IMR-90 (cell line): ENCODE measurements at regions not wholly inside any gene's neighbourhood (a gene's known extent, or its start where the extent isn't known, plus 50 kb on each side); places are given as distances from the start of the nearest gene placed in this dataset.

Experiments used
- ATAC-seq: fragments of 200-7000 bp; cut with Tn5 transposase; 2 replicates; pipeline ENCODE4 v1.9.1; 2020; ENCODE audit warnings: low read depth, mild to moderate bottlenecking, moderate library complexity
- BruUV-seq: library from RNA; stranded (reverse); fragments of 400-500 nt; replicated peaks from 2 replicates; lab custom pipeline; 2021; lab: Mats Ljungman, UMichigan
- CTCF ChIA-PET: fragments of 300-600 bp; formaldehyde crosslinking; extraction: SDS; loops from one replicate; lab custom pipeline; 2021; ENCODE audit warnings: antibody characterized with exemption; lab: Yijun Ruan, JAX
- POLR2A ChIA-PET: fragments of 300-600 bp; sonication (Branson Sonifier 250); formaldehyde crosslinking; loops from one replicate; lab custom pipeline; 2022; ENCODE audit warnings: antibody characterized with exemption; ENCODE audit not compliant: unreplicated experiment; lab: Charles Lee
- DNase-seq: peaks from one replicate; pipeline ENCODE4 v3.0.0; 2013
- H2AFZ ChIP-seq: replicated peaks from 2 replicates; pipeline ENCODE3; 2013; ENCODE audit warnings: low read length, mild to moderate bottlenecking; ENCODE audit not compliant: poor library complexity
- H2AK5ac ChIP-seq: 2 replicates; pipeline ENCODE4 v1.6.1; 2013; ENCODE audit warnings: low read depth, low read length, inconsistent platforms
- H2AK9ac ChIP-seq: replicated peaks from 2 replicates; pipeline ENCODE3; 2013; ENCODE audit warnings: mild to moderate bottlenecking, low read depth, low read length, moderate library complexity; ENCODE audit not compliant: poor library complexity
- H2BK120ac ChIP-seq: 2 replicates; pipeline ENCODE4 v1.6.1; 2013; ENCODE audit warnings: low read depth, low read length, inconsistent platforms
- H2BK15ac ChIP-seq: 3 replicates; pipeline ENCODE4 v1.6.1; 2013; ENCODE audit warnings: low read depth, low read length, inconsistent platforms
- H2BK20ac ChIP-seq: 2 replicates; pipeline ENCODE4 v1.6.1; 2013; ENCODE audit warnings: low read depth, mild to moderate bottlenecking, inconsistent platforms, low read length, moderate library complexity
- H2BK5ac ChIP-seq: 2 replicates; pipeline ENCODE4 v1.6.1; 2013; ENCODE audit warnings: mild to moderate bottlenecking, low read depth, low read length, inconsistent platforms; ENCODE audit not compliant: poor library complexity, severe bottlenecking
- H3K14ac ChIP-seq: replicated peaks from 2 replicates; pipeline ENCODE4 v1.6.1; 2013; ENCODE audit warnings: low read depth, low read length, inconsistent platforms
- H3K18ac ChIP-seq: 2 replicates; pipeline ENCODE4 v1.6.1; 2013; ENCODE audit warnings: low read depth, low read length, control low read depth
- H3K23ac ChIP-seq: 2 replicates; pipeline ENCODE4 v1.6.1; 2013; ENCODE audit warnings: low read depth, low read length, inconsistent platforms
- H3K27ac ChIP-seq: 2 replicates; pipeline ENCODE4 v1.5.1; 2013; ENCODE audit warnings: mild to moderate bottlenecking, control low read depth, low read length; ENCODE audit not compliant: insufficient read depth
- H3K27me3 ChIP-seq: 2 replicates; pipeline ENCODE4 v1.6.1; 2013; ENCODE audit warnings: low read length; ENCODE audit not compliant: control insufficient read depth, insufficient read depth
- H3K36me3 ChIP-seq: 2 replicates; pipeline ENCODE4 v1.6.1; 2013; ENCODE audit warnings: low read length, mixed read lengths; ENCODE audit not compliant: control insufficient read depth, insufficient read depth
- H3K4ac ChIP-seq: 2 replicates; pipeline ENCODE4 v1.6.1; 2013; ENCODE audit warnings: low read depth, low read length, inconsistent platforms
- H3K4me1 ChIP-seq: 2 replicates; pipeline ENCODE4 v1.6.1; 2013; ENCODE audit warnings: low read length, mixed read lengths; ENCODE audit not compliant: control insufficient read depth, insufficient read depth
- H3K4me2 ChIP-seq: 2 replicates; pipeline ENCODE4 v1.6.1; 2013; ENCODE audit warnings: low read depth, mild to moderate bottlenecking, control low read depth, low read length, moderate library complexity
- H3K4me3 ChIP-seq: 2 replicates; pipeline ENCODE4 v1.5.1; 2013; ENCODE audit warnings: low read depth, mild to moderate bottlenecking, control low read depth, low read length, moderate library complexity; ENCODE audit not compliant: insufficient read depth
- H3K56ac ChIP-seq: 2 replicates; pipeline ENCODE4 v1.6.1; 2013; ENCODE audit warnings: low read length, inconsistent platforms; ENCODE audit not compliant: insufficient read depth; ENCODE audit errors: extremely low read depth
- H3K79me1 ChIP-seq, 2 experiments: 2 replicates each; pipeline ENCODE4 v1.6.1; 2013; ENCODE audit warnings: low read length in 2 of 2, inconsistent platforms in 1 of 2, low read depth in 1 of 2
- H3K9ac ChIP-seq: 2 replicates; pipeline ENCODE4 v1.6.1; 2013; ENCODE audit warnings: low read depth, low read length, control low read depth
- H3K9me1 ChIP-seq: 2 replicates; pipeline ENCODE4 v1.6.1; 2013; ENCODE audit warnings: low read length, inconsistent platforms; ENCODE audit not compliant: insufficient read depth
- H3K9me3 ChIP-seq: 2 replicates; pipeline ENCODE4 v1.6.1; 2013; ENCODE audit warnings: low read length; ENCODE audit not compliant: control insufficient read depth, insufficient read depth
- H4K20me1 ChIP-seq: 2 replicates; pipeline ENCODE4 v1.6.1; 2013; ENCODE audit warnings: low read length, inconsistent platforms; ENCODE audit not compliant: insufficient read depth
- H4K5ac ChIP-seq: 2 replicates; pipeline ENCODE4 v1.6.1; 2013; ENCODE audit warnings: mild to moderate bottlenecking, low read depth, low read length, control low read depth
- H4K8ac ChIP-seq, 2 experiments: 2 replicates each; pipeline ENCODE4 v1.6.1; 2013; ENCODE audit warnings: low read depth in 2 of 2, low read length in 2 of 2, control low read depth in 1 of 2, inconsistent platforms in 1 of 2
- H4K91ac ChIP-seq: 2 replicates; pipeline ENCODE4 v1.6.1; 2013; ENCODE audit warnings: low read depth, low read length, inconsistent platforms; ENCODE audit not compliant: insufficient read depth
- BHLHE40 ChIP-seq: fragments of 150-350 bp; IDR thresholded peaks from 2 replicates; pipeline ENCODE4 v1.6.1; 2016; ENCODE audit warnings: mild to moderate bottlenecking, low read depth, low read length
- CEBPB ChIP-seq: IDR thresholded peaks from 2 replicates; pipeline ENCODE4 v1.6.1; 2012; ENCODE audit warnings: low read depth, low read length, improper control_type of control experiment
- CHD1 ChIP-seq: IDR thresholded peaks from 2 replicates; pipeline ENCODE4 v1.6.1; 2012; ENCODE audit warnings: low read depth, low read length, improper control_type of control experiment
- MAFK ChIP-seq: IDR thresholded peaks from 2 replicates; pipeline ENCODE4 v1.6.1; 2012; ENCODE audit warnings: low read depth, low read length, improper control_type of control experiment
- MAZ ChIP-seq: IDR thresholded peaks from 2 replicates; pipeline ENCODE4 v1.6.1; 2012; ENCODE audit warnings: low read depth, mild to moderate bottlenecking, low read length, improper control_type of control experiment, moderate library complexity, borderline replicate concordance
- MXI1 ChIP-seq: IDR thresholded peaks from 2 replicates; pipeline ENCODE4 v1.6.1; 2012; ENCODE audit warnings: low read depth, mild to moderate bottlenecking, low read length, moderate library complexity, borderline replicate concordance
- NFE2L2 ChIP-seq: fragments of 150-350 bp; IDR thresholded peaks from 2 replicates; pipeline ENCODE4 v1.6.1; 2016; ENCODE audit warnings: low read depth, mild to moderate bottlenecking, low read length
- POLR2A ChIP-seq: IDR thresholded peaks from 2 replicates; pipeline ENCODE4 v1.6.1; 2012; ENCODE audit warnings: mild to moderate bottlenecking, low read depth, low read length
- RAD21 ChIP-seq: IDR thresholded peaks from 2 replicates; pipeline ENCODE4 v1.6.1; 2012; ENCODE audit warnings: low read length, improper control_type of control experiment
- RCOR1 ChIP-seq: IDR thresholded peaks from 2 replicates; pipeline ENCODE4 v1.6.1; 2012; ENCODE audit warnings: mild to moderate bottlenecking, low read length, improper control_type of control experiment; ENCODE audit not compliant: insufficient replicate concordance
- SMC3 ChIP-seq: fragments of 150-350 bp; IDR thresholded peaks from 2 replicates; pipeline ENCODE4 v1.6.1; 2016; ENCODE audit warnings: low read depth, mild to moderate bottlenecking, antibody characterized with exemption, low read length, moderate library complexity
- WGBS, 2 experiments: methylation state at CpG; one replicate each; pipeline versions ENCODE4 v1.1.5 to v1.1.7; 2013; ENCODE audit warnings: missing lambda C conversion rate in 2 of 2; ENCODE audit not compliant: insufficient read length in 1 of 2; ENCODE audit errors: extremely low coverage in 2 of 2; 5-methylcytosine and 5-hydroxymethylcytosine counted together
- dilution Hi-C: fragments of 300-500 bp; cut with HindIII; formaldehyde crosslinking; loops from one replicate; pipeline ENCODE4 v1.14.3; 2018; ENCODE audit warnings: low sequenced_read_pairs; ENCODE audit not compliant: unreplicated experiment
- in situ Hi-C: fragments of 300-500 bp; cut with MboI; formaldehyde crosslinking; loops from 3 replicates; pipeline ENCODE4 v1.14.3; 2019; ENCODE audit warnings: low sequenced_read_pairs, inconsistent platforms, mixed read lengths
- intact Hi-C: fragments of 100-400 bp; cut with micrococcal nuclease; formaldehyde crosslinking; loops from 2 replicates; pipeline ENCODE4 v1.10.0; 2022
- TF ChIP-seq, protein P1 (sequence below): fragments of 150-350 bp; IDR thresholded peaks from 2 replicates; pipeline ENCODE4 v1.6.1; 2017; ENCODE audit warnings: mild to moderate bottlenecking, antibody characterized with exemption, low read length, low read depth
- TF ChIP-seq, protein P2 (sequence below): conservative IDR thresholded peaks from 2 replicates; pipeline ENCODE4 v1.5.1; 2012; ENCODE audit warnings: mild to moderate bottlenecking, low read depth, low read length, improper control_type of control experiment

DNA sequence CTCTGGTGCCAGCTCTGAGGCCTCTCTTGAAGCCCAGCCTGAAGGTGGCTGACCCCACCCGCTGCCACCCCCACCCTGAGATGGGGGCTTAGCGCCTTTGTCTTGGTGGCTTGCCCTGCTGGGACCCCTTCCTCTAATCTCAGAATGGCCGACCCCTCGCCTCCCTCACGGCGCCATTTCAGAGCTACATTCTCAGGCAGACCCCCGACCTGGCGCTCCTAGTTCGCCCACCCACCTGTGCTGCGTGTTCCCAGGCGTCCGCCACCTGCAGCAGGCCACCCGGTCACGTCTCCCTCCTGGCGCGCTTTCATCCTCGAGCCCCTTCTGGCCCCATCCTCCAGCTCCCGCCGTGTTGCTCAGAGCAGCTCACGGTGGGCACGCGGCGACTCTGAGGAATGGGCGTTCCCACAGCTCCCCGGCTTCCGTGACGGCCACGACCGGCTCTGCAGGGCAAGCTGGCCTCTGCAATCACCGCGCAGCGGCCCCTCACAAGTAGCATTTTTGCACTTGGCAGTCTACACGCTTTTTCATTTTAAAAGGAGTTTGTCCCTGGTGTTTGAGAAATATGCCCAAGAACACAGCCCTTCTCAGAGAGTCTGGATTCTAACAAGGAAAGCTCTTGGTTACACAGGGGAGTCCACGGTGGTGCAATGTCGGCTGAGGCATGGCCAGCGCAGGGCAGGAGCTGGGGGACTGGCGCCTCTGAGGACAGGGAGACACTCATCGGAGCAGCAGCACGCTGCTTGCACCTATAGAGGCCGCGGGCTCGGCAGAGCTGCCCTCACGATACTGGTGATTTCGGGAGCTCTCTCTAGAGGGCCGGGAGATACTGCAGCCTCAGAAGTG lies 105.7 kb upstream of the C14orf180 start:
- H4K91ac ChIP-seq: no peak overlapping the region
- no peak overlapping the region for H3K4ac ChIP-seq
- TF ChIP-seq SMC3 (no peak), NFE2L2 (no peak), RAD21 (no peak), RCOR1 (no peak), MXI1 (no peak), BHLHE40 (no peak), CHD1 (no peak), MAZ (no peak), MAFK (no peak), POLR2A (no peak), CEBPB (no peak)
- TF ChIP-seq, protein P1, sequence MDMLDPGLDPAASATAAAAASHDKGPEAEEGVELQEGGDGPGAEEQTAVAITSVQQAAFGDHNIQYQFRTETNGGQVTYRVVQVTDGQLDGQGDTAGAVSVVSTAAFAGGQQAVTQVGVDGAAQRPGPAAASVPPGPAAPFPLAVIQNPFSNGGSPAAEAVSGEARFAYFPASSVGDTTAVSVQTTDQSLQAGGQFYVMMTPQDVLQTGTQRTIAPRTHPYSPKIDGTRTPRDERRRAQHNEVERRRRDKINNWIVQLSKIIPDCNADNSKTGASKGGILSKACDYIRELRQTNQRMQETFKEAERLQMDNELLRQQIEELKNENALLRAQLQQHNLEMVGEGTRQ: no peak
- TF ChIP-seq, protein P2, sequence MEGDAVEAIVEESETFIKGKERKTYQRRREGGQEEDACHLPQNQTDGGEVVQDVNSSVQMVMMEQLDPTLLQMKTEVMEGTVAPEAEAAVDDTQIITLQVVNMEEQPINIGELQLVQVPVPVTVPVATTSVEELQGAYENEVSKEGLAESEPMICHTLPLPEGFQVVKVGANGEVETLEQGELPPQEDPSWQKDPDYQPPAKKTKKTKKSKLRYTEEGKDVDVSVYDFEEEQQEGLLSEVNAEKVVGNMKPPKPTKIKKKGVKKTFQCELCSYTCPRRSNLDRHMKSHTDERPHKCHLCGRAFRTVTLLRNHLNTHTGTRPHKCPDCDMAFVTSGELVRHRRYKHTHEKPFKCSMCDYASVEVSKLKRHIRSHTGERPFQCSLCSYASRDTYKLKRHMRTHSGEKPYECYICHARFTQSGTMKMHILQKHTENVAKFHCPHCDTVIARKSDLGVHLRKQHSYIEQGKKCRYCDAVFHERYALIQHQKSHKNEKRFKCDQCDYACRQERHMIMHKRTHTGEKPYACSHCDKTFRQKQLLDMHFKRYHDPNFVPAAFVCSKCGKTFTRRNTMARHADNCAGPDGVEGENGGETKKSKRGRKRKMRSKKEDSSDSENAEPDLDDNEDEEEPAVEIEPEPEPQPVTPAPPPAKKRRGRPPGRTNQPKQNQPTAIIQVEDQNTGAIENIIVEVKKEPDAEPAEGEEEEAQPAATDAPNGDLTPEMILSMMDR: no peak
- no peak overlapping the region for H2BK120ac ChIP-seq
- H3K9ac ChIP-seq: no peak overlapping the region
- no peaks in the 10 kb centered on the region for H4K20me1 ChIP-seq
- H2BK20ac ChIP-seq: no peak overlapping the region
- H2AFZ ChIP-seq: no peak overlapping the region
- ChIA-PET CTCF (no interaction called here), POLR2A (no interaction called here)
- 62% methylated on average over 24 of the region's 45 CpGs; no CpG with 5 or more reads in 1 of the 2 experiments for WGBS, 2 experiments
- no peaks in the 10 kb centered on the region for H3K9me1 ChIP-seq
- H2BK5ac ChIP-seq: no peak overlapping the region
- H4K8ac ChIP-seq: no peak overlapping the region
- no peaks in the 10 kb centered on the region for H3K79me1 ChIP-seq
- no peak overlapping the region for H3K56ac ChIP-seq
- H3K14ac ChIP-seq: no peak overlapping the region
- intact Hi-C loops: no loop called here
- ATAC-seq (no peak), DNase-seq (no peak)
- H3K23ac ChIP-seq: no peak overlapping the region
- H3K4me3 ChIP-seq: no peak overlapping the region
- H3K4me2 ChIP-seq: no peak overlapping the region
- in situ Hi-C loops: no loop called here
- no peaks in the 10 kb centered on the region for H3K27me3 ChIP-seq
- BruUV-seq: no TSS peak
- H4K5ac ChIP-seq: no peak overlapping the region
- H3K18ac ChIP-seq: no peak overlapping the region
- H2BK15ac ChIP-seq: no peak overlapping the region
- no peak overlapping the region for H2AK9ac ChIP-seq
- H3K9me3 ChIP-seq: peaks cover 25% of the 10 kb centered on the region; the same call in 1 of the 2 replicates
- H2AK5ac ChIP-seq: no peak overlapping the region
- dilution Hi-C loops: no loop called here
- H3K27ac ChIP-seq: no peak overlapping the region
- H3K4me1 ChIP-seq: no peaks in the 10 kb centered on the region
- H3K36me3 ChIP-seq: no peaks in the 10 kb centered on the region
